ENCODE measurements at regions not wholly inside any gene's neighbourhood (a gene's known extent, or its start where the extent isn't known, plus 50 kb on each side); places are given as distances from the start of the nearest gene placed in this dataset.

GRCh38 chr10:28858646-28859045, 181.3 kb downstream of the BAMBI start:
- TF ChIP-seq CTCF (conservative IDR thresholded peaks at IDR 0.05; ENCODE audit: low read depth, low read length) = no peak
- no peak for TF ChIP-seq EZH2 (IDR thresholded peaks at IDR 0.05; ENCODE audit: borderline replicate concordance, low read depth, low read length, poor library complexity, severe bottlenecking)

Data from A673 (cell line).